B cell (primary cell): ENCODE measurements at regions not wholly inside any gene's neighbourhood (a gene's known extent, or its start where the extent isn't known, plus 50 kb on each side); places are given as distances from the start of the nearest gene placed in this dataset.

Experiments used
- CTCF ChIP-seq: fragments of 200-600 bp; IDR thresholded peaks from one replicate; pipeline ENCODE4 v1.8.0; 2022; ENCODE audit warnings: antibody characterized with exemption, mild to moderate bottlenecking
- EZH2 ChIP-seq: IDR thresholded peaks from 2 replicates; pipeline ENCODE4 v1.6.1; 2012; ENCODE audit warnings: borderline replicate concordance, low read depth, mild to moderate bottlenecking, moderate library complexity, low read length; ENCODE audit not compliant: insufficient read depth, poor library complexity, severe bottlenecking

- no peak for TF ChIP-seq EZH2
- no peak for TF ChIP-seq CTCF
Measured at GRCh38 chr20:47914792-47915191, 129.5 kb upstream of the SULF2 start.
